NCI-H128 (cell line): ENCODE measurements at regions not wholly inside any gene's neighbourhood (a gene's known extent, or its start where the extent isn't known, plus 50 kb on each side); places are given as distances from the start of the nearest gene placed in this dataset.

ENCODE experiments used
- DNase-seq: peaks from one replicate; lab custom pipeline; 2025; ENCODE audit not compliant: unreplicated experiment; lab: John Stamatoyannopoulos, UW

GRCh38 chr21:35361988-35362387, 312.9 kb upstream of the RUNX1 start:
- no peak for DNase-seq

GRCh38 chr21:35360870-35361570, 311.9 kb upstream of the RUNX1 start:
- no peak for DNase-seq

- DNase-seq = no peak
Measured at GRCh38 chr21:35359076-35359475, 310.0 kb upstream of the RUNX1 start.

GRCh38 chr21:35358008-35358407, 308.9 kb upstream of the RUNX1 start:
- no peak for DNase-seq

- no peak for DNase-seq
Measured at GRCh38 chr21:35357041-35357780, 308.1 kb upstream of the RUNX1 start.

- DNase-seq = no peak
Measured at GRCh38 chr21:35354078-35354477, 305.0 kb upstream of the RUNX1 start.

GRCh38 chr21:35352793-35353192, 303.7 kb upstream of the RUNX1 start:
- DNase-seq = no peak

GRCh38 chr21:35352066-35352770, 303.1 kb upstream of the RUNX1 start:
- no peak for DNase-seq

GRCh38 chr21:35351434-35351833, 302.3 kb upstream of the RUNX1 start:
- no peak for DNase-seq

GRCh38 chr21:35350965-35351364, 301.9 kb upstream of the RUNX1 start:
- no peak for DNase-seq

- no peak for DNase-seq
Measured at GRCh38 chr21:35349376-35350080, 300.4 kb upstream of the RUNX1 start.

GRCh38 chr21:35348686-35349085, 299.6 kb upstream of the RUNX1 start:
- no peak for DNase-seq

- DNase-seq = no peak
Measured at GRCh38 chr21:35346697-35347096, 297.6 kb upstream of the RUNX1 start.

GRCh38 chr21:35345954-35346353, 296.9 kb upstream of the RUNX1 start:
- DNase-seq = no peak

- no peak for DNase-seq
Measured at GRCh38 chr21:35344582-35344981, 295.5 kb upstream of the RUNX1 start.

- DNase-seq = no peak
Measured at GRCh38 chr21:35343046-35343819, 294.1 kb upstream of the RUNX1 start.

GRCh38 chr21:35342440-35342839, 293.3 kb upstream of the RUNX1 start:
- DNase-seq = no peak

GRCh38 chr21:35340273-35340672, 291.2 kb upstream of the RUNX1 start:
- no peak for DNase-seq

GRCh38 chr21:35338881-35339632, 290.0 kb upstream of the RUNX1 start:
- no peak for DNase-seq

GRCh38 chr21:35338281-35338680, 289.2 kb upstream of the RUNX1 start:
- DNase-seq = no peak
